Cardiac fibroblast (primary cell): ENCODE measurements at regions not wholly inside any gene's neighbourhood (a gene's known extent, or its start where the extent isn't known, plus 50 kb on each side); places are given as distances from the start of the nearest gene placed in this dataset.

Experiments
- DNase-seq, 2 donors: peaks; one replicate each; pipeline versions ENCODE4 v3.0.0 to v3.0.0-alpha.2; 2010; ENCODE audit warnings: low read depth in 2 of 2
- H3K4me3 ChIP-seq, 2 donors: replicated peaks in 1 of 2; 1 replicate in 1 of 2; 2 replicates in 1 of 2; pipeline ENCODE4 v1.5.1; 2011; ENCODE audit warnings: low read depth in 2 of 2, low read length in 2 of 2, mild to moderate bottlenecking in 2 of 2, moderate library complexity in 1 of 2
- TF ChIP-seq, protein P1 (sequence below): IDR thresholded peaks from one replicate; pipeline ENCODE4 v1.5.1; 2011; ENCODE audit warnings: low read depth, mild to moderate bottlenecking, low read length, inconsistent platforms

DNA sequence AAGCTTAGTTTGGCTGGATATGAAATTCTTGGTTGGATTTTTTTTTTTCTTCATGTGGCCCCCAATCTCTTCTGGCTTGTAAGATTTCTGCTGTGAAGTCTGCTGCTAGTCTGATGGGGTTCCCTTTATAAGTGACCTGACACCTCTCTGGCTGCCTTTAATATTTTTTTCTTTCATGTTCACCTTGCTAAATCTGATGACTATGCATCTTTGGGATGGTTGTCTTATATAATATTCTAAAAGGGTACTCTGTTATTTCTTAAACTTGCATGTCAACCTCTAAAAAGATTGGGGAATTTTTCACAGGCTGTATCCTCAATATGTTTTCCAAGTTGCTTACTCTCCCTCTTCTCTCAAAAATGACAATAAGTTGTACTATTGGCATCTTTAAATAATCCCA lies 500.0 kb downstream of the CAAP1 start:
- no peak for DNase-seq
- TF ChIP-seq, protein P1, sequence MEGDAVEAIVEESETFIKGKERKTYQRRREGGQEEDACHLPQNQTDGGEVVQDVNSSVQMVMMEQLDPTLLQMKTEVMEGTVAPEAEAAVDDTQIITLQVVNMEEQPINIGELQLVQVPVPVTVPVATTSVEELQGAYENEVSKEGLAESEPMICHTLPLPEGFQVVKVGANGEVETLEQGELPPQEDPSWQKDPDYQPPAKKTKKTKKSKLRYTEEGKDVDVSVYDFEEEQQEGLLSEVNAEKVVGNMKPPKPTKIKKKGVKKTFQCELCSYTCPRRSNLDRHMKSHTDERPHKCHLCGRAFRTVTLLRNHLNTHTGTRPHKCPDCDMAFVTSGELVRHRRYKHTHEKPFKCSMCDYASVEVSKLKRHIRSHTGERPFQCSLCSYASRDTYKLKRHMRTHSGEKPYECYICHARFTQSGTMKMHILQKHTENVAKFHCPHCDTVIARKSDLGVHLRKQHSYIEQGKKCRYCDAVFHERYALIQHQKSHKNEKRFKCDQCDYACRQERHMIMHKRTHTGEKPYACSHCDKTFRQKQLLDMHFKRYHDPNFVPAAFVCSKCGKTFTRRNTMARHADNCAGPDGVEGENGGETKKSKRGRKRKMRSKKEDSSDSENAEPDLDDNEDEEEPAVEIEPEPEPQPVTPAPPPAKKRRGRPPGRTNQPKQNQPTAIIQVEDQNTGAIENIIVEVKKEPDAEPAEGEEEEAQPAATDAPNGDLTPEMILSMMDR: no peak
- no peak overlapping the region for H3K4me3 ChIP-seq

DNA sequence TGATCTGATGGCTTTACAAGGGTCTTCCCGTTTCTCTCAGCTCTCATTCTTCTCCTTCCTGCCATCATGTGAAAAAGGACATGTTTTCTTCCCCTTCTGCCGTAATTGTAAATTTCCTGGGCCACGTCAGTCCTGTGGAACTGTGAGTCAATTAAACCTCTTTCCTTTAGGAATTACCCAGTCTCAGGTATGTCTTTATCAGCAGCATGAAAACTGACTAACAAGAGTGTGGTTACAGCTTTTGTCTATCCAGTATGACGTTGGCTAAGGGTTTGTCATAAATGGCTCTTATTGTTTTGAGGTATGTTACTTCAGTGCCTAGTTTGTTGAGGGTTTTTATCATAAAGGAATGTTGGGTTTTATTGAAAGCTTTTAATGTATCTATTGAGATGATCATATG lies 501.6 kb downstream of the CAAP1 start:
- no peak overlapping the region for H3K4me3 ChIP-seq
- DNase-seq: no peak
- TF ChIP-seq, protein P1: no peak

GRCh38 chr9:26375448-26375847 lies 517.2 kb downstream of the CAAP1 start:
- TF ChIP-seq, protein P1: no peak
- no peak overlapping the region for H3K4me3 ChIP-seq
- no peak for DNase-seq

GRCh38 chr9:26373616-26374015 lies 519.0 kb downstream of the CAAP1 start:
- TF ChIP-seq, protein P1: no peak
- no peak for DNase-seq
- no peak overlapping the region for H3K4me3 ChIP-seq

- no peak overlapping the region for H3K4me3 ChIP-seq
- TF ChIP-seq, protein P1: no peak
- DNase-seq: no peak
These were observed 521.4 kb downstream of the CAAP1 start for GRCh38 chr9:26371236-26371635.

GRCh38 chr9:26369093-26369492 lies 523.5 kb downstream of the CAAP1 start:
- H3K4me3 ChIP-seq: no peak overlapping the region
- TF ChIP-seq, protein P1: no peak
- no peak for DNase-seq

- TF ChIP-seq, protein P1: no peak
- no peak overlapping the region for H3K4me3 ChIP-seq
- no peak for DNase-seq
These were observed 524.4 kb downstream of the CAAP1 start for GRCh38 chr9:26368241-26368640.
